ENCODE measurements at regions not wholly inside any gene's neighbourhood (a gene's known extent, or its start where the extent isn't known, plus 50 kb on each side); places are given as distances from the start of the nearest gene placed in this dataset.

- Histone ChIP-seq H3K4me1 (ENCODE audit: insufficient read depth) (no peaks in the 10 kb centered on the region), H3K9me3 (ENCODE audit: low read depth) (no peaks in the 10 kb centered on the region), H3K4me3 (no peak overlapping the region), H3K4me2 (no peak overlapping the region), H3K27me3 (no peaks in the 10 kb centered on the region), H3K36me3 (replicated peaks; ENCODE audit: insufficient read depth, low read depth) (no peaks in the 10 kb centered on the region), H3K27ac (no peak overlapping the region), H2AFZ (no peak overlapping the region), H3K9me2 (replicated peaks; ENCODE audit: insufficient read depth) (no peaks in the 10 kb centered on the region), H4K20me1 (ENCODE audit: insufficient read depth, poor library complexity, severe bottlenecking) (no peaks in the 10 kb centered on the region), H3K79me2 (no peaks in the 10 kb centered on the region)
- WGBS (ENCODE audit: low lambda C conversion rate, missing lambda C conversion rate): 72% methylated on average over 3 of the region's 3 CpGs
- DNase-seq (ENCODE audit: low spot score): no peak
- TF ChIP-seq CTCF (IDR thresholded peaks at IDR 0.05; ENCODE audit: poor library complexity) (no peak), EZH2 (IDR thresholded peaks at IDR 0.05; ENCODE audit: borderline replicate concordance) (no peak), EZH2phosphoT487 (IDR thresholded peaks at IDR 0.05; ENCODE audit: low read depth, severe bottlenecking, unreplicated experiment) (no peak)
Measured at GRCh38 chr3:158961911-158962310, 160.1 kb downstream of the MFSD1 start.

- no peak for DNase-seq (ENCODE audit: low spot score)
- H3K79me2 ChIP-seq: no peaks in the 10 kb centered on the region
- no peak for TF ChIP-seq EZH2phosphoT487 (IDR thresholded peaks at IDR 0.05; ENCODE audit: low read depth, severe bottlenecking, unreplicated experiment)
- no peak for TF ChIP-seq CTCF (IDR thresholded peaks at IDR 0.05; ENCODE audit: poor library complexity)
- TF ChIP-seq EZH2 (IDR thresholded peaks at IDR 0.05; ENCODE audit: borderline replicate concordance): no peak
- H3K4me3 ChIP-seq: no peak overlapping the region
- no peak overlapping the region for H3K4me2 ChIP-seq
- H3K4me1 ChIP-seq (ENCODE audit: insufficient read depth): no peaks in the 10 kb centered on the region
- no peaks in the 10 kb centered on the region for H3K9me2 ChIP-seq (replicated peaks; ENCODE audit: insufficient read depth)
- no peaks in the 10 kb centered on the region for H4K20me1 ChIP-seq (ENCODE audit: insufficient read depth, poor library complexity, severe bottlenecking)
- 44% methylated on average over 2 of the region's 2 CpGs for WGBS (ENCODE audit: low lambda C conversion rate, missing lambda C conversion rate)
- H3K27ac ChIP-seq: no peak overlapping the region
- no peaks in the 10 kb centered on the region for H3K36me3 ChIP-seq (replicated peaks; ENCODE audit: insufficient read depth, low read depth)
- no peaks in the 10 kb centered on the region for H3K9me3 ChIP-seq (ENCODE audit: low read depth)
- H2AFZ ChIP-seq: no peak overlapping the region
- H3K27me3 ChIP-seq: no peaks in the 10 kb centered on the region
Measured at GRCh38 chr3:158970006-158970405, 168.2 kb downstream of the MFSD1 start.

GRCh38 chr3:158974904-158975303 lies 173.1 kb downstream of the MFSD1 start:
- Histone ChIP-seq H2AFZ (no peak overlapping the region), H3K27me3 (no peaks in the 10 kb centered on the region), H3K4me1 (ENCODE audit: insufficient read depth) (no peaks in the 10 kb centered on the region), H3K79me2 (no peaks in the 10 kb centered on the region), H3K36me3 (replicated peaks; ENCODE audit: insufficient read depth, low read depth) (no peaks in the 10 kb centered on the region), H3K27ac (no peak overlapping the region), H4K20me1 (ENCODE audit: insufficient read depth, poor library complexity, severe bottlenecking) (no peaks in the 10 kb centered on the region), H3K4me3 (no peak overlapping the region), H3K9me2 (replicated peaks; ENCODE audit: insufficient read depth) (no peaks in the 10 kb centered on the region), H3K4me2 (no peak overlapping the region), H3K9me3 (ENCODE audit: low read depth) (no peaks in the 10 kb centered on the region)
- no peak for DNase-seq (ENCODE audit: low spot score)
- 56% methylated on average over 1 of the region's 1 CpG for WGBS (ENCODE audit: low lambda C conversion rate, missing lambda C conversion rate)
- TF ChIP-seq EZH2 (IDR thresholded peaks at IDR 0.05; ENCODE audit: borderline replicate concordance) (no peak), CTCF (IDR thresholded peaks at IDR 0.05; ENCODE audit: poor library complexity) (no peak), EZH2phosphoT487 (IDR thresholded peaks at IDR 0.05; ENCODE audit: low read depth, severe bottlenecking, unreplicated experiment) (no peak)

GRCh38 chr3:158976966-158977365 lies 175.1 kb downstream of the MFSD1 start:
- H3K4me3 ChIP-seq: no peak overlapping the region
- H3K36me3 ChIP-seq (replicated peaks; ENCODE audit: insufficient read depth, low read depth): no peaks in the 10 kb centered on the region
- H2AFZ ChIP-seq: no peak overlapping the region
- H3K27me3 ChIP-seq: no peaks in the 10 kb centered on the region
- no peaks in the 10 kb centered on the region for H3K9me2 ChIP-seq (replicated peaks; ENCODE audit: insufficient read depth)
- H4K20me1 ChIP-seq (ENCODE audit: insufficient read depth, poor library complexity, severe bottlenecking): no peaks in the 10 kb centered on the region
- H3K79me2 ChIP-seq: no peaks in the 10 kb centered on the region
- TF ChIP-seq EZH2 (IDR thresholded peaks at IDR 0.05; ENCODE audit: borderline replicate concordance): no peak
- no peak for TF ChIP-seq CTCF (IDR thresholded peaks at IDR 0.05; ENCODE audit: poor library complexity)
- TF ChIP-seq EZH2phosphoT487 (IDR thresholded peaks at IDR 0.05; ENCODE audit: low read depth, severe bottlenecking, unreplicated experiment): no peak
- no peaks in the 10 kb centered on the region for H3K9me3 ChIP-seq (ENCODE audit: low read depth)
- H3K4me2 ChIP-seq: no peak overlapping the region
- WGBS (ENCODE audit: low lambda C conversion rate, missing lambda C conversion rate): 89% methylated on average over 2 of the region's 2 CpGs
- H3K4me1 ChIP-seq (ENCODE audit: insufficient read depth): no peaks in the 10 kb centered on the region
- no peak overlapping the region for H3K27ac ChIP-seq
- no peak for DNase-seq (ENCODE audit: low spot score)

Data from hepatocyte (in vitro differentiated cells).